BE2C (cell line): ENCODE measurements at regions not wholly inside any gene's neighbourhood (a gene's known extent, or its start where the extent isn't known, plus 50 kb on each side); places are given as distances from the start of the nearest gene placed in this dataset.

Experiments used
- DNase-seq: peaks from one replicate; pipeline ENCODE4 v3.0.0-alpha.2; 2020
- H3K27me3 ChIP-seq: fragments of 250-450 bp; sonication (Bioruptor Pico); 2 replicates; pipeline ENCODE4 v1.5.1; 2020; ENCODE audit warnings: mild to moderate bottlenecking
- H3K36me3 ChIP-seq: fragments of 250-450 bp; sonication (Bioruptor Pico); 2 replicates; pipeline ENCODE4 v1.5.1; 2020; ENCODE audit warnings: mild to moderate bottlenecking
- H3K4me1 ChIP-seq: fragments of 250-450 bp; sonication (Bioruptor Pico); 2 replicates; pipeline ENCODE4 v1.5.1; 2020
- H3K4me3 ChIP-seq: 2 replicates; pipeline ENCODE4 v1.5.1; 2011; ENCODE audit warnings: low read depth, low read length
- H3K9me3 ChIP-seq: fragments of 250-450 bp; sonication (Bioruptor Pico); 2 replicates; pipeline ENCODE4 v1.5.1; 2020
- CTCF ChIP-seq: IDR thresholded peaks from 2 replicates; pipeline ENCODE4 v1.5.1; 2012; ENCODE audit warnings: mild to moderate bottlenecking, low read depth, low read length

- no peaks in the 10 kb centered on the region; the same call in 1 of the 2 replicates for H3K4me1 ChIP-seq
- no peaks in the 10 kb centered on the region; the same call in 1 of the 2 replicates for H3K36me3 ChIP-seq
- no peaks in the 10 kb centered on the region for H3K27me3 ChIP-seq
- TF ChIP-seq CTCF = no peak
- no peak overlapping the region for H3K4me3 ChIP-seq
- DNase-seq = no peak
- H3K9me3 ChIP-seq = peaks cover 2% of the 10 kb centered on the region; the same call in 1 of the 2 replicates
Measured at GRCh38 chr5:154628685-154629084, 126.5 kb upstream of the LARP1 start.

GRCh38 chr5:154627698-154628678 is 127.2 kb upstream of the LARP1 start:
- H3K4me1 ChIP-seq = no peaks in the 10 kb centered on the region; the same call in 1 of the 2 replicates
- H3K4me3 ChIP-seq = no peak overlapping the region
- no peak for TF ChIP-seq CTCF
- H3K27me3 ChIP-seq = no peaks in the 10 kb centered on the region
- peaks cover 2% of the 10 kb centered on the region; the same call in 1 of the 2 replicates for H3K9me3 ChIP-seq
- H3K36me3 ChIP-seq = no peaks in the 10 kb centered on the region; the same call in 1 of the 2 replicates
- DNase-seq = no peak

GRCh38 chr5:154626876-154627557 is 128.2 kb upstream of the LARP1 start:
- Histone ChIP-seq H3K4me1 (no peaks in the 10 kb centered on the region; the same call in 1 of the 2 replicates), H3K4me3 (no peak overlapping the region), H3K9me3 (peaks cover 2% of the 10 kb centered on the region; the same call in 1 of the 2 replicates), H3K27me3 (no peaks in the 10 kb centered on the region), H3K36me3 (no peaks in the 10 kb centered on the region; the same call in 1 of the 2 replicates)
- TF ChIP-seq CTCF = no peak
- no peak for DNase-seq

GRCh38 chr5:154625031-154625430 is 130.1 kb upstream of the LARP1 start:
- TF ChIP-seq CTCF = no peak
- DNase-seq = no peak
- Histone ChIP-seq H3K4me3 (no peak overlapping the region), H3K27me3 (no peaks in the 10 kb centered on the region), H3K9me3 (no peaks in the 10 kb centered on the region), H3K36me3 (no peaks in the 10 kb centered on the region), H3K4me1 (no peaks in the 10 kb centered on the region; the same call in 1 of the 2 replicates)

- Histone ChIP-seq H3K4me1 (no peaks in the 10 kb centered on the region; the same call in 1 of the 2 replicates), H3K9me3 (no peaks in the 10 kb centered on the region), H3K36me3 (no peaks in the 10 kb centered on the region), H3K4me3 (no peak overlapping the region), H3K27me3 (no peaks in the 10 kb centered on the region)
- DNase-seq = no peak
- no peak for TF ChIP-seq CTCF
Measured at GRCh38 chr5:154624341-154624740, 130.8 kb upstream of the LARP1 start.
